HUES64 (cell line): ENCODE measurements at regions not wholly inside any gene's neighbourhood (a gene's known extent, or its start where the extent isn't known, plus 50 kb on each side); places are given as distances from the start of the nearest gene placed in this dataset.
"Not testable (repeated sequence)": the region's sequence is repeated elsewhere in the genome, so short reads cannot be mapped to it uniquely, and the experiment has no call there.

ENCODE experiments used
- H3K27ac ChIP-seq: 2 replicates; pipeline ENCODE4 v1.7.0; 2013; ENCODE audit warnings: low read depth, low read length, inconsistent platforms
- H3K27me3 ChIP-seq: 2 replicates; pipeline ENCODE4 v1.6.1; 2013; ENCODE audit warnings: mild to moderate bottlenecking, low read length; ENCODE audit not compliant: insufficient read depth
- H3K36me3 ChIP-seq: 2 replicates; pipeline ENCODE4 v1.6.1; 2013; ENCODE audit warnings: mild to moderate bottlenecking, low read length; ENCODE audit not compliant: insufficient read depth
- H3K4me1 ChIP-seq: 2 replicates; pipeline ENCODE4 v1.6.1; 2013; ENCODE audit warnings: mild to moderate bottlenecking, low read length, moderate library complexity; ENCODE audit not compliant: insufficient read depth
- H3K4me3 ChIP-seq: 2 replicates; pipeline ENCODE4 v1.5.1; 2013; ENCODE audit warnings: mild to moderate bottlenecking, low read length, moderate library complexity
- H3K9ac ChIP-seq: 2 replicates; pipeline ENCODE4 v1.6.1; 2013; ENCODE audit warnings: mild to moderate bottlenecking, low read depth, low read length
- H3K9me3 ChIP-seq: 2 replicates; pipeline ENCODE4 v1.6.1; 2013; ENCODE audit warnings: low read depth, low read length; ENCODE audit not compliant: insufficient read depth
- WGBS: fragments of 150-250, 120-280 bp; methylation state at CpG from one replicate; pipeline ENCODE4 v1.1.7; 2013; ENCODE audit warnings: missing lambda C conversion rate; 5-methylcytosine and 5-hydroxymethylcytosine counted together

DNA sequence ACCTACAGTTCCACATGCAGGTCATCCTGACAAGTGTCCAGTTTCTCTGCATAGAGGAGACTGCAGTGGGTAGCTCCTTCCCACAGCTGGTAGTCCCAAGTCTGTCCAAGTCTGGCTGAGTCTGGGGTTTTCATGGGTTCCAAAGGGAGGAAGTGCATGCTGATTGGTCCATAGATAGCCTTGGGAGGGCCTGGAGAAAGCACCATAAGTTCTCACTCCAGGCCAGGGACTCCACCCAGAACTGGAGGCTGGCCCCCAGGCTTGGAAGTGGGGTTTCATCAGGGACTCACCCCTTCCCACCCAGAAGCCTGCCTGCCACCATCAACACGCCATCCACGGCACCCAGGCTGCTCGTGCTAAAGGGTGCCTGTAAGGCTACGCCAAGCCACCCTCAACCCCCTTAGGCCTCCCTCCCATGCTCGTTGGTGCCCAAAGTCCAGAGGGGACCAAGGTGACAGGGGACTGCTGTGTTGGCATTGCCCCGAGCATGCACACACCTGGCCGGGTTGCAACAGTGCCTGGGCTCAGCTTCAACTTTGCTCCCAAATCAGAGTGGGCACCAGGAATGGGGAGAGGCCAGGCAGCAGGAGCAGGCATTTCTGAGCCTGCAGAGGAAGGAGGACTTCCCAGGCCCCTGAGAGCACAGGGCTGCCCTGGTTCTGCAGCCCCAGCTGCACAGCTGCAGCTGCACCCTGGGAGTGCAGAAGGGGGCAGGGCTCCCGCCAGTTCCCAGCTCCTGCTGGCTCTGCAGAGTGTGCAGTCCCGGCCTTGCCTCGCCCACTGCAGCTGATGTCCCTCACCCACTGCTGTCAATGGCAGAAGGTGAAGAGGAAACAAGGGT lies 116.5 kb upstream of the MAP2 start:
- Histone ChIP-seq H3K27ac (peak overlapping the region; percentile 63; the same call in 1 of the 2 replicates), H3K9me3 (no peaks in the 10 kb centered on the region), H3K4me3 (no peak overlapping the region), H3K9ac (no peak overlapping the region), H3K4me1 (peaks cover 17% of the 10 kb centered on the region), H3K27me3 (no peaks in the 10 kb centered on the region), H3K36me3 (peaks cover 46% of the 10 kb centered on the region)
- WGBS: 76% methylated on average over 10 of the region's 10 CpGs

- no peaks in the 10 kb centered on the region for H3K9me3 ChIP-seq
- H3K4me3 ChIP-seq: no peak overlapping the region
- peaks cover 40% of the 10 kb centered on the region for H3K36me3 ChIP-seq
- H3K4me1 ChIP-seq: peaks cover 17% of the 10 kb centered on the region
- H3K9ac ChIP-seq: no peak overlapping the region
- H3K27me3 ChIP-seq: no peaks in the 10 kb centered on the region
- H3K27ac ChIP-seq: no peak overlapping the region
These were observed 115.4 kb upstream of the MAP2 start for GRCh38 chr2:209308415-209308814.

DNA sequence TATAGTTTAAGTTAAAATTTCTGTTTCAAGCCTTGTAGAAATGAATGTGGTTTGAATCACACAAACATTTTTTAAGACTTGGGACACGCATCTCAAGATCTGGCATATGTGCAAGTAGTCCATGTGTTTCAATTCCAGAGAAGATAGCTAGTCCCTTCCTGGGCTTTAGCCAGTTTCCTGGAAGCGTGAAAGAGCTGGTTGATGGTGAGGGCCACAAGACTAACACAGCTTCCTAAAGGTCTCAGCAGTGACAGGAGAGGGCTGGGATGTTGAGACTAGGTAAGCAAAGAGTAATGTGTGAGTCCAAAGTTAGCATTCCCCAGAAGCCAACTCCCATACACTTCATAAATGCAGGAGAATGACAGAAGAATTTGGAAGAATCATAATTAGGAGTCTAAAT lies 111.9 kb upstream of the MAP2 start:
- Histone ChIP-seq H3K27ac (no peak overlapping the region), H3K9ac (no peak overlapping the region), H3K36me3 (peaks cover 16% of the 10 kb centered on the region), H3K27me3 (no peaks in the 10 kb centered on the region), H3K4me3 (no peak overlapping the region), H3K4me1 (peaks cover 21% of the 10 kb centered on the region), H3K9me3 (no peaks in the 10 kb centered on the region)
- 92% methylated on average over 2 of the region's 2 CpGs for WGBS

GRCh38 chr2:209312450-209312849 lies 111.4 kb upstream of the MAP2 start:
- H3K27me3 ChIP-seq, H3K27ac ChIP-seq, H3K9ac ChIP-seq, H3K4me3 ChIP-seq, H3K9me3 ChIP-seq: not testable (repeated sequence)
- H3K4me1 ChIP-seq: peaks cover 21% of the 10 kb centered on the region
- 94% methylated on average over 1 of the region's 1 CpG for WGBS
- H3K36me3 ChIP-seq: peaks cover 14% of the 10 kb centered on the region; the same call in 1 of the 2 replicates

GRCh38 chr2:209314653-209315052 lies 109.2 kb upstream of the MAP2 start:
- H3K4me3 ChIP-seq: no peak overlapping the region
- H3K36me3 ChIP-seq: peaks cover 10% of the 10 kb centered on the region; the same call in 1 of the 2 replicates
- H3K4me1 ChIP-seq: peaks cover 16% of the 10 kb centered on the region
- no peak overlapping the region for H3K27ac ChIP-seq
- 96% methylated on average over 2 of the region's 2 CpGs for WGBS
- no peaks in the 10 kb centered on the region for H3K27me3 ChIP-seq
- H3K9me3 ChIP-seq: no peaks in the 10 kb centered on the region
- H3K9ac ChIP-seq: no peak overlapping the region

GRCh38 chr2:209316141-209316540 lies 107.7 kb upstream of the MAP2 start:
- Histone ChIP-seq H3K4me1 (peaks cover 16% of the 10 kb centered on the region), H3K27me3 (no peaks in the 10 kb centered on the region), H3K4me3 (no peak overlapping the region), H3K9me3 (no peaks in the 10 kb centered on the region), H3K27ac (no peak overlapping the region), H3K36me3 (no peaks in the 10 kb centered on the region), H3K9ac (no peak overlapping the region)
- WGBS: 83% methylated on average over 2 of the region's 2 CpGs

DNA sequence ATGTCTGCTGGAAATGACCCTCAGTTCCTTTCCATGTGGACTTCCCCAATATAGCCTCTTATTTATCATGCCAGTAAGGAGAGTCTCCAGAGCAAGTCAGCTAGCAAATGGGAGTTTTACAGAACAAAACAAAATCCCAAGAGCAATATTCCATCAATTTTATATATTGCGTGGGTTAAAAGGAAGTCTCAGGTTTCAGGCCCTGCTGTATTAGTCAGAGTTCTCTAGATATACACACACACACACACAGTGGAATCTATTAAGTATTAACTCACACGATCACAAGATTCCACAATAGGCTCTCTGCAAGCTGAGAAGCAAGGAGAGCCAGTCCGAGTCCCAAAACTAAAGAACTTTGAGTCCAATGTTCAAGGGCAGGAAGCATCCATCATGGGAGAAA lies 102.8 kb upstream of the MAP2 start:
- no peaks in the 10 kb centered on the region for H3K36me3 ChIP-seq
- WGBS: 93% methylated on average over 3 of the region's 3 CpGs

GRCh38 chr2:209321581-209321980 lies 102.3 kb upstream of the MAP2 start:
- WGBS: 94% methylated on average over 3 of the region's 3 CpGs
- H3K36me3 ChIP-seq: no peaks in the 10 kb centered on the region

More for the DNA sequence above, 102.8 kb upstream of the MAP2 start:
- H3K4me3 ChIP-seq: no peak overlapping the region
- peaks cover 5% of the 10 kb centered on the region; the same call in 1 of the 2 replicates for H3K4me1 ChIP-seq
- no peaks in the 10 kb centered on the region for H3K27me3 ChIP-seq
- no peak overlapping the region for H3K9ac ChIP-seq
- H3K9me3 ChIP-seq: no peaks in the 10 kb centered on the region
- no peak overlapping the region for H3K27ac ChIP-seq

GRCh38 chr2:209322041-209322440 lies 101.8 kb upstream of the MAP2 start:
- Histone ChIP-seq H3K9ac (no peak overlapping the region), H3K4me3 (no peak overlapping the region), H3K27ac (no peak overlapping the region), H3K9me3 (no peaks in the 10 kb centered on the region), H3K36me3 (no peaks in the 10 kb centered on the region), H3K27me3 (no peaks in the 10 kb centered on the region), H3K4me1 (peaks cover 5% of the 10 kb centered on the region; the same call in 1 of the 2 replicates)
- no CpG with 5 or more reads among the region's 1 CpG for WGBS

More at GRCh38 chr2:209321581-209321980, 102.3 kb upstream of the MAP2 start:
- Histone ChIP-seq H3K9ac (no peak overlapping the region), H3K27ac (no peak overlapping the region), H3K4me1 (peaks cover 5% of the 10 kb centered on the region; the same call in 1 of the 2 replicates), H3K27me3 (no peaks in the 10 kb centered on the region), H3K4me3 (no peak overlapping the region), H3K9me3 (no peaks in the 10 kb centered on the region)

DNA sequence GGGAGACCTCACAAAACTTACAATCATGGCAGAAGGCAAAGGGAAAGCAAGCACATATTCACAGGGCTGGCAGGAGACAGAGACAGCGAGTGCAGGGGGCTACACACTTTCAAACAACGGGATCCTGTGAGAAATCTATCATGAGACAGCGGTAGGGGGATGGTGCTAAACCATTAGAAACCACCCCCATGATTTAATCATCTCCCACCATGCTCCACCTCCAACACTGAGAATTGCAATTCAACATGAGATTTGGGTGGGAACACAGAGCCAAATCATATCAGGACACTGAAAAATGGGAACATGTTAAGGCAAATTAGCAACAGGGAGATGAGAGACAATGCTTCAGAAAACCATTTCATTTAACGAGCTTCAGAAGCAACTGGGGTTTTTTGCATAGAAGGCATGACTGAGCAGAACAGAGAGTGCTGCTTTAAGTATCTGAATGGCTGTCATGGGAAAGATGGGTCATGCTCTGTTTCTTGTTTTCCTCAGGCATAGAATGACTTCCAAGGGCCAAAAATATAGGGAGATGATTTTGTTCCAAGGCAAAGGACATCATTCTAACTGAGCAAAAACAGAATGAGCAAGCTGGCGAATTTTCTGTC lies 100.8 kb upstream of the MAP2 start:
- no peaks in the 10 kb centered on the region for H3K27me3 ChIP-seq
- no peak overlapping the region for H3K4me3 ChIP-seq
- no peak overlapping the region for H3K9ac ChIP-seq
- no peaks in the 10 kb centered on the region for H3K9me3 ChIP-seq
- H3K27ac ChIP-seq: no peak overlapping the region
- H3K36me3 ChIP-seq: no peaks in the 10 kb centered on the region
- H3K4me1 ChIP-seq: 0 out of 2 replicates have a peak, but pooled peaks cover 5% of the 10 kb centered on the region
- 88% methylated on average over 5 of the region's 5 CpGs for WGBS

GRCh38 chr2:209323738-209324137 lies 100.1 kb upstream of the MAP2 start:
- H3K4me3 ChIP-seq: no peak overlapping the region

More at GRCh38 chr2:209323738-209324137, 100.1 kb upstream of the MAP2 start:
- 95% methylated on average over 2 of the region's 2 CpGs for WGBS
- no peaks in the 10 kb centered on the region for H3K36me3 ChIP-seq
- no peaks in the 10 kb centered on the region for H3K9me3 ChIP-seq
- no peaks in the 10 kb centered on the region for H3K27me3 ChIP-seq
- H3K9ac ChIP-seq: no peak overlapping the region
- H3K4me1 ChIP-seq: 0 out of 2 replicates have a peak, but pooled peaks cover 5% of the 10 kb centered on the region
- no peak overlapping the region for H3K27ac ChIP-seq
